ENCODE measurements at regions not wholly inside any gene's neighbourhood (a gene's known extent, or its start where the extent isn't known, plus 50 kb on each side); places are given as distances from the start of the nearest gene placed in this dataset.

DNA sequence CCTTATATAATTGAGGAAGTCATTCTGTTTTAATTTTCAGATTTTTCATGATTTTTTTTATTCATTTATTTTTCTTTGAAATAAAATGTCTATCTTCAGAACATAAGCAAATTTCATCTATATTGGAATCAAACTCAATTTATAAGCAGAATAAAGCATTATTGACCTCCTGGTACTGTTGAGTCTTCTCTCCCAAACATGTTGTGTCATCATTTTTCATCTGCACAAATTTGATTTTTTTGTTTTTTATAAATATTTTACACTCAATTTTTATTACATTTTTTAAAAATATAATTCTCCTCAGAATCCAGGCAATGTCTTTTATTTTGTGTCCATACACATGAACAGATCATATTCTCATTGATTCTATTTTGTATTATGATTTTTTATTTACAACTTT, 2363.9 kb downstream of the TP53TG3F start:
- DNase-seq (no peak), ATAC-seq (no peak)
- Histone ChIP-seq H3K4me3 (ENCODE audit: low read length) (no peak overlapping the region), H3K36me3 (ENCODE audit: control insufficient read depth, insufficient read depth, low read length) (no peaks in the 10 kb centered on the region), H3K9me3 (ENCODE audit: control insufficient read depth, insufficient read depth, low read length) (no peaks in the 10 kb centered on the region), H3K4me1 (ENCODE audit: control insufficient read depth, insufficient read depth, low read length) (no peaks in the 10 kb centered on the region), H3K27me3 (ENCODE audit: control insufficient read depth, insufficient read depth, low read length) (no peaks in the 10 kb centered on the region), H3K27ac (ENCODE audit: low read length) (no peak overlapping the region)
- TF ChIP-seq, protein P1, sequence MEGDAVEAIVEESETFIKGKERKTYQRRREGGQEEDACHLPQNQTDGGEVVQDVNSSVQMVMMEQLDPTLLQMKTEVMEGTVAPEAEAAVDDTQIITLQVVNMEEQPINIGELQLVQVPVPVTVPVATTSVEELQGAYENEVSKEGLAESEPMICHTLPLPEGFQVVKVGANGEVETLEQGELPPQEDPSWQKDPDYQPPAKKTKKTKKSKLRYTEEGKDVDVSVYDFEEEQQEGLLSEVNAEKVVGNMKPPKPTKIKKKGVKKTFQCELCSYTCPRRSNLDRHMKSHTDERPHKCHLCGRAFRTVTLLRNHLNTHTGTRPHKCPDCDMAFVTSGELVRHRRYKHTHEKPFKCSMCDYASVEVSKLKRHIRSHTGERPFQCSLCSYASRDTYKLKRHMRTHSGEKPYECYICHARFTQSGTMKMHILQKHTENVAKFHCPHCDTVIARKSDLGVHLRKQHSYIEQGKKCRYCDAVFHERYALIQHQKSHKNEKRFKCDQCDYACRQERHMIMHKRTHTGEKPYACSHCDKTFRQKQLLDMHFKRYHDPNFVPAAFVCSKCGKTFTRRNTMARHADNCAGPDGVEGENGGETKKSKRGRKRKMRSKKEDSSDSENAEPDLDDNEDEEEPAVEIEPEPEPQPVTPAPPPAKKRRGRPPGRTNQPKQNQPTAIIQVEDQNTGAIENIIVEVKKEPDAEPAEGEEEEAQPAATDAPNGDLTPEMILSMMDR (IDR thresholded peaks at IDR 0.05): no peak
- intact Hi-C loops (cut with micrococcal nuclease): no loop called here
- Mint-ChIP-seq H3K4me3 (no peak overlapping the region), H3K27ac (no peak overlapping the region), H3K9me3 (peaks cover 9 to 17% of the 10 kb centered on the region in 2 donors), H3K4me1 (no peaks in the 10 kb centered on the region), H3K36me3 (peaks cover 6% of the 10 kb centered on the region), H3K27me3 (ENCODE audit: low read depth in 2 of 2) (no peaks in the 10 kb centered on the region)

DNA sequence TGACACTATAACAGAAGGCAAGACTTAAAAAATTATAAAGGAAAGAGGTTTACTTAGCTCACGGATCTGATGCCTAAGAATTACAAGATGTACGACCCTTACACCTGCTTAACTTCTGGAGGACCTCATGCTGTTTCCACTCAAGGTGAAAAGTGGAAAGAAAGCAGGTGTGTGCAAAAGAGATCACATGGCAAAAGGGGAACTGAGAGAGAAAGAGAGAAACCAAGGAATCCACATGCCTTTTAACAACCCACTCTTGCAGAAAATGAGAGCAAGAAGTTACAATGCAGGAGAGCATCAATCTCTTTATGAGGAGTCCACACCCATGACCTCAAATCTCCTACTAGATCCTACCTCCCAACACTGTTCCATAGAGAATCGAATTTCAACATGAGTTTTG, 2382.2 kb downstream of the TP53TG3F start:
- Mint-ChIP-seq H3K4me3 (no peak overlapping the region), H3K36me3 (peaks cover 7% of the 10 kb centered on the region), H3K9me3 (peaks cover 17 to 27% of the 10 kb centered on the region in 2 donors), H3K27ac (no peak overlapping the region), H3K27me3 (ENCODE audit: low read depth in 2 of 2) (no peaks in the 10 kb centered on the region), H3K4me1 (no peaks in the 10 kb centered on the region)
- DNase-seq (no peak), ATAC-seq (no peak)
- WGBS (ENCODE audit: insufficient coverage): 47% methylated on average over 3 of the region's 3 CpGs
- no peak overlapping the region for H3K4me3 ChIP-seq (ENCODE audit: low read length)
- peaks cover 5% of the 10 kb centered on the region for H3K9me3 ChIP-seq (ENCODE audit: control insufficient read depth, insufficient read depth, low read length)
- TF ChIP-seq, protein P1 (IDR thresholded peaks at IDR 0.05): no peak
- H3K4me1 ChIP-seq (ENCODE audit: control insufficient read depth, insufficient read depth, low read length): no peaks in the 10 kb centered on the region
- no peaks in the 10 kb centered on the region for H3K27me3 ChIP-seq (ENCODE audit: control insufficient read depth, insufficient read depth, low read length)
- no peak overlapping the region for H3K27ac ChIP-seq (ENCODE audit: low read length)
- no peaks in the 10 kb centered on the region for H3K36me3 ChIP-seq (ENCODE audit: control insufficient read depth, insufficient read depth, low read length)
- intact Hi-C loops (cut with micrococcal nuclease): no loop called here

DNA sequence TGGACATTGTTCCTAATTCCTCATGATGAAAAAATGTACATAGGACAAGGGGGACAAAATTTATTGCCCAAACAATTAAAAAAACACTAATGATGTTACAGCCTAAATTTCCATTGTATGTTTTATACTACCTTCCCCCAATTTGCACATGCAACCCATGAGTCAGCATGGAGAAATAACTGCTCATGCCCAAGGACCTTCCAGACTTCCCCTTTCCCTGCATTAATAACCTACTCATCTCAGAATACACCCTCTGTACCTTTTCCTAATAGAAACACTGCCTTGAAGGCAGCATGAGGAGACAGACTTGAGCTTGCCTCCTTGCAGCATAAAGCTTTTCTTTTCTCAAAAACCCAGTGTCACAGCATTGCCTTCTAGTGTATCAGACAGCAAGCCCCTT, 2402.8 kb downstream of the TP53TG3F start:
- H3K36me3 Mint-ChIP-seq: peaks cover 27% of the 10 kb centered on the region
- H3K27me3 ChIP-seq (ENCODE audit: control insufficient read depth, insufficient read depth, low read length): no peaks in the 10 kb centered on the region
- ATAC-seq (no peak), DNase-seq (no peak)
- intact Hi-C loops (cut with micrococcal nuclease): no loop called here
- no peaks in the 10 kb centered on the region for H3K4me1 ChIP-seq (ENCODE audit: control insufficient read depth, insufficient read depth, low read length)
- H3K9me3 ChIP-seq (ENCODE audit: control insufficient read depth, insufficient read depth, low read length): peaks cover 6% of the 10 kb centered on the region
- TF ChIP-seq, protein P1 (IDR thresholded peaks at IDR 0.05): no peak
- no peaks in the 10 kb centered on the region for H3K36me3 ChIP-seq (ENCODE audit: control insufficient read depth, insufficient read depth, low read length)
- peaks cover 20 to 34% of the 10 kb centered on the region in 2 donors for H3K9me3 Mint-ChIP-seq
- no peak overlapping the region for H3K27ac Mint-ChIP-seq
- no peak overlapping the region for H3K4me3 Mint-ChIP-seq
- no peak overlapping the region for H3K27ac ChIP-seq (ENCODE audit: low read length)
- no peak overlapping the region for H3K4me3 ChIP-seq (ENCODE audit: low read length)
- H3K27me3 Mint-ChIP-seq (ENCODE audit: low read depth in 2 of 2): no peaks in the 10 kb centered on the region
- no peaks in the 10 kb centered on the region for H3K4me1 Mint-ChIP-seq

DNA sequence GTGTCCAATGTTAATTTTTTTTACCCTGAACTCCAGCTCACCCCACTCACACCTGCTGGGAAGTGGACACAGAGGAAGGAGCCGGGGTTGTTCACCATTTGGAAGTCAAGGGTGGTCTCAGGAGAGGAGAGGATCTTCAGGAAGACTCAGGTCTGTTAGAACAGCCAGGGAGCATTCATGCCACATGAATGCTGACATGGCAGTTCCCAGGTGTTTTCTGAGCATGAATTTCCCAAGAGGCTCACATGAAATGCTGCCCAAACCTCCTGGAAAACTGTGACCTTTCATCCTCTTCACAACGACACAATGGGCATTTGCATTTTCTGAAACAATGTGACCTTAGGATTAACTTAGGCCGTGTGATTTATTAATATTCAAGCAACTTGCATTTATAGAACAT, 2409.2 kb downstream of the TP53TG3F start:
- Mint-ChIP-seq H3K36me3 (peaks cover 57% of the 10 kb centered on the region), H3K9me3 (peaks cover 21 to 51% of the 10 kb centered on the region in 2 donors), H3K4me3 (no peak overlapping the region), H3K4me1 (no peaks in the 10 kb centered on the region), H3K27ac (no peak overlapping the region), H3K27me3 (ENCODE audit: low read depth in 2 of 2) (no peaks in the 10 kb centered on the region)
- Histone ChIP-seq H3K27ac (ENCODE audit: low read length) (no peak overlapping the region), H3K36me3 (ENCODE audit: control insufficient read depth, insufficient read depth, low read length) (no peaks in the 10 kb centered on the region), H3K4me1 (ENCODE audit: control insufficient read depth, insufficient read depth, low read length) (no peaks in the 10 kb centered on the region), H3K9me3 (ENCODE audit: control insufficient read depth, insufficient read depth, low read length) (peaks cover 14% of the 10 kb centered on the region), H3K4me3 (ENCODE audit: low read length) (no peak overlapping the region), H3K27me3 (ENCODE audit: control insufficient read depth, insufficient read depth, low read length) (no peaks in the 10 kb centered on the region)
- intact Hi-C loops (cut with micrococcal nuclease): no loop called here
- TF ChIP-seq, protein P1 (IDR thresholded peaks at IDR 0.05): no peak
- ATAC-seq (no peak), DNase-seq (no peak)
- 54% methylated on average over 2 of the region's 3 CpGs for WGBS (ENCODE audit: insufficient coverage)

Measured in natural killer cell (primary cell).